ENCODE measurements at regions not wholly inside any gene's neighbourhood (a gene's known extent, or its start where the extent isn't known, plus 50 kb on each side); places are given as distances from the start of the nearest gene placed in this dataset.
"Not testable (repeated sequence)": the region's sequence is repeated elsewhere in the genome, so short reads cannot be mapped to it uniquely, and the experiment has no call there.

- Mint-ChIP-seq H3K4me1 (ENCODE audit: low read depth) (no peaks in the 10 kb centered on the region), H3K27me3 (ENCODE audit: low read depth) (no peaks in the 10 kb centered on the region), H3K9me3 (peaks cover 5% of the 10 kb centered on the region), H3K27ac (no peak overlapping the region), H3K4me3 (no peak overlapping the region), H3K36me3 (ENCODE audit: low read depth) (no peaks in the 10 kb centered on the region)
These were observed 80.7 kb downstream of the TFAP2B start for GRCh38 chr6:50899306-50899870.

GRCh38 chr6:50902260-50902659 lies 83.6 kb downstream of the TFAP2B start:
- Mint-ChIP-seq H3K9me3 (no peaks in the 10 kb centered on the region), H3K36me3 (ENCODE audit: low read depth) (no peaks in the 10 kb centered on the region), H3K4me3 (no peak overlapping the region)

GRCh38 chr6:50905297-50905696 lies 86.6 kb downstream of the TFAP2B start:
- no peaks in the 10 kb centered on the region for H3K36me3 Mint-ChIP-seq (ENCODE audit: low read depth)
- no peaks in the 10 kb centered on the region for H3K9me3 Mint-ChIP-seq
- no peaks in the 10 kb centered on the region for H3K4me1 Mint-ChIP-seq (ENCODE audit: low read depth)
- no peak overlapping the region for H3K27ac Mint-ChIP-seq
- H3K27me3 Mint-ChIP-seq (ENCODE audit: low read depth), result no peaks in the 10 kb centered on the region
- H3K4me3 Mint-ChIP-seq, result no peak overlapping the region

More at GRCh38 chr6:50902260-50902659, 83.6 kb downstream of the TFAP2B start:
- Mint-ChIP-seq H3K27me3 (ENCODE audit: low read depth) (no peaks in the 10 kb centered on the region), H3K4me1 (ENCODE audit: low read depth) (no peaks in the 10 kb centered on the region), H3K27ac (no peak overlapping the region)

DNA sequence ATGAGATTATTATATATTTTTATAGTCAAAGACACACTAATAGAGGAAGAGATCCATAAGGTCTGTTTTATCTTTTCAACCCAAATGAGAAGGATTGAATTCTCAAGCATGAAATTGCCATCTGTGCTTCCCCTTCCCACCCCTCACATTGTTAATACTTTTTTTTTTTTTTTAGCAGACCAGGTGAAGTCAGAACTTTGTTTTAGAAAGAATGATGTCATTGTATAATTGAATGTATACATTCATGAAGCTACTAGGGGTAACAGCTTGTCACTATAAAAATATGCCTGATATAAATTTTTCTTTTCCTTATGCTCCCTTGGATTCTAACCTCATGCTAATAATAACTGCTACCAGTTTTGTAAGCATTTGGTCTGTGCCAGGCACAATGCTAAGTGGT lies 88.9 kb downstream of the TFAP2B start:
- Mint-ChIP-seq H3K4me1 (ENCODE audit: low read depth) (no peaks in the 10 kb centered on the region), H3K27me3 (ENCODE audit: low read depth) (no peaks in the 10 kb centered on the region), H3K4me3 (no peak overlapping the region), H3K27ac (no peak overlapping the region), H3K36me3 (ENCODE audit: low read depth) (no peaks in the 10 kb centered on the region), H3K9me3 (no peaks in the 10 kb centered on the region)

DNA sequence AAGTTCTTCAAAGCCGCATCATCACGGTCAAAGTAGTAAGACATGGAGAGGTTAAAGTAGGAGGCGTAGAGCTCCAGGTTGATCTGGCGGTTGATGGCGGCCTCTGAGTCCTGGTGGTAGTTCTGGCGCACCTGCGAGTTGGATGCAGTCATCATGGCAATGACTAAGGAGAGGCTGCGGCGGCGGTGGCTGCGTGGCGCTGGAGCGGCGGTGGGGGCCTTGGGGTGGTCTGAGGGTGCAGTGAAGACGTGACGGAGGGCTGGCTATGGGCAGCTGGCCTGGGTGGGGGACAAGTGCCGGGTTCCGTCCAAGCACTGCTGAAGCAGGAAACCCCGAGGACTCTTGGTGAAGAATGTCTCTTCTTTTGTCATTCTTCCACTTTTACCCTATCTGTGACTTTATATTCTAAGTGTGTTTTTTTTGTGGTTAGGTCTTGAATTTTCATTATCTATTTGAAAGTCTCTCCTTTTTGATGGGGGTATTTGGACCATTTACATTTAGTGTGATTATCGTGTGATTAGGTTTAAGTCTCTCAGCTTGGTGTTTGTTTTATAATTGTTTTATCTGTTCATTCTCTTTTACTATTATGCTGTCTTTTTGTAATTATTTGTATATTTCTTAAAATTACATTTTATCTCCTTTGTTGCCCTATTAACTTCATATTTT lies 94.6 kb downstream of the TFAP2B start:
- Mint-ChIP-seq H3K9me3 (peaks cover 5% of the 10 kb centered on the region), H3K4me1 (ENCODE audit: low read depth) (no peaks in the 10 kb centered on the region), H3K27me3 (ENCODE audit: low read depth) (no peaks in the 10 kb centered on the region), H3K36me3 (ENCODE audit: low read depth) (no peaks in the 10 kb centered on the region), H3K4me3 (no peak overlapping the region), H3K27ac (no peak overlapping the region)

GRCh38 chr6:50921378-50921777 lies 102.7 kb downstream of the TFAP2B start:
- H3K27me3 Mint-ChIP-seq (ENCODE audit: low read depth); H3K27ac Mint-ChIP-seq; H3K9me3 Mint-ChIP-seq; H3K4me1 Mint-ChIP-seq (ENCODE audit: low read depth); H3K4me3 Mint-ChIP-seq; H3K36me3 Mint-ChIP-seq (ENCODE audit: low read depth): not testable (repeated sequence)

DNA sequence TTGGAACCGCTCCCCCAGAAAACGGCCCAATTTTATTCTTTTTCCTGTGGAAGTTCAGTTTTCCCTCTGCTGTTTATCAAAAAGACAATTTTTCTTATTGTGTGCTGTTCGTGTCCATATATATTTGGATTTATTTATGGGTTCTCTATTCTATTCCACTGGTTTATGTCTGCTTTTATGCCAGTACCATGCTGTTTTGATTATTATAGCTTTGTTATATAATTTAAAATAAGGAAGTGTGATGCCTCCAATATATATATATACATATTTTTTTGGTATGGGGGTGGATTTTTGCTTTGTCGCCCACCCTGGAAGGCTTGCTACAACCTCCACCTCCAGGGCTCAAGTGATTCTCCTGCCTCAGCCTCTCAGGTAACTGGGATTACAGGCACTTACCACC lies 103.3 kb downstream of the TFAP2B start:
- H3K27ac Mint-ChIP-seq, result no peak overlapping the region
- peaks cover 9% of the 10 kb centered on the region for H3K9me3 Mint-ChIP-seq
- no peaks in the 10 kb centered on the region for H3K4me1 Mint-ChIP-seq (ENCODE audit: low read depth)
- H3K27me3 Mint-ChIP-seq (ENCODE audit: low read depth), result no peaks in the 10 kb centered on the region
- H3K4me3 Mint-ChIP-seq, result no peak overlapping the region
- H3K36me3 Mint-ChIP-seq (ENCODE audit: low read depth), result no peaks in the 10 kb centered on the region

DNA sequence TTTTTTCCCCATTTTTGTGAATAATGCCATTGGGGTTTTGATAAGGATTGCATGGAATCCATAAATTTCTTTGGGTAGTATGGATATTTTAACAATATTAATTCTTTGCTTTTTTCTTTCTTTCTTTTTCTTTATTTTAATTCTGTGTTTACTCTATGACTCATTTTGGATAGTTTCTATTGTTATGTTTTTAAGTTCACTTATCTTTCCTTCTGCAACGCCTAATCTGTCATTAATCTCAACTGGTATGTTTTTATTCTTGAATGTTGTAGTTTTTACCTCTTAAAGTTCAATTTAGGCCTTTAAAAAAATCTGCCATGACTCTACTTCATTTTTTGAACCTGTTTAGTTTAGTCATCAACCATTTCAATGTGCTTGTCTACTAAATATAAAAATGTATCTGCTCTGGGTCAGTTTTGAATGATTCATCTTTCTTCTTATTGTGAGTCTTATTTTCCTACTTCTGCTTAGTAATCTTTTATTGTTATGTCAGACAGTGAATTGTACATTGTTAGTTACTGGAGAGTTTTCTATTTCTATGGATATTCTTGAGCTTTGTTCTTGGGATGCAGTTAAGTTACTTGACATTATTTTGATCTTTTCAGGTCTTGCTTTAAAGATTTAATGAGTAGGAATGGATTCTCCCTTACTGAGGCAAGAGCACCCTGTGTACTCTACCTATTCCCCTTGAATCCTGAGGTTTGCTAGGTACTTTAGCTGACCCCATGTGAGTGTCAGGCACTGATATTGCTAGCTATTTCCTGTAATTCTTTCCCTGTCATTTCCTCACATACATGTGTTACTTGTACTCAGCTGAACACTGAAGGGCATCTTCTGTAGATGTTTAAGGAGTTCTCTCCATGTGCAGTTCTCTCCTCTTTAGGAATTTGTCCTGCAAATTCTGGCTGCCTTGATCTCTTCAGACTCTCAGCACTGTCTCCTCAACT lies 104.2 kb downstream of the TFAP2B start:
- no peaks in the 10 kb centered on the region for H3K36me3 Mint-ChIP-seq (ENCODE audit: low read depth)
- no peaks in the 10 kb centered on the region for H3K27me3 Mint-ChIP-seq (ENCODE audit: low read depth)
- H3K27ac Mint-ChIP-seq, result no peak overlapping the region
- H3K4me1 Mint-ChIP-seq (ENCODE audit: low read depth), result no peaks in the 10 kb centered on the region
- H3K4me3 Mint-ChIP-seq, result no peak overlapping the region
- peaks cover 9% of the 10 kb centered on the region for H3K9me3 Mint-ChIP-seq

- Mint-ChIP-seq H3K4me1 (ENCODE audit: low read depth) (no peaks in the 10 kb centered on the region), H3K9me3 (peaks cover 9% of the 10 kb centered on the region), H3K4me3 (no peak overlapping the region), H3K36me3 (ENCODE audit: low read depth) (no peaks in the 10 kb centered on the region), H3K27me3 (ENCODE audit: low read depth) (no peaks in the 10 kb centered on the region), H3K27ac (no peak overlapping the region)
These were observed 106.1 kb downstream of the TFAP2B start for GRCh38 chr6:50924758-50925157.

DNA sequence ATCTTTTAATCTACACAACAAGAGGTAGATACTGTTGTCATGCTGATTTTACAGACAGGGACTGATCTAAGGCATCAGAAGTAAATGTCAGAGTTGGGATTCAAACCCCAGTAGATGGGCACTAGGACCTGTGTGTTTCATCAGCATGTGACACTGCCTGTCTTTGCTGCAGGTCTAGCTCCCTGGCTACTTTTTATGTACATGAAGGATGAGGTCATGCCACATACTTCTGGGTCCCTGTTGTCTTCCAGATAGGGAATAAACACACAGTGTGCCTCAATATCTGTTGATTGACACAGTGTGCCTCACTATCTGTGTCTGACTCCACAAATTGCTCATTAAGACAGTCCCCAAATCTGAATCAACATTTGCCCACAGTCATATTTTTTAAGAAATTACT lies 106.9 kb downstream of the TFAP2B start:
- Mint-ChIP-seq H3K4me1 (ENCODE audit: low read depth) (no peaks in the 10 kb centered on the region), H3K27me3 (ENCODE audit: low read depth) (no peaks in the 10 kb centered on the region), H3K9me3 (peaks cover 9% of the 10 kb centered on the region), H3K4me3 (no peak overlapping the region), H3K36me3 (ENCODE audit: low read depth) (no peaks in the 10 kb centered on the region), H3K27ac (no peak overlapping the region)

- H3K36me3 Mint-ChIP-seq (ENCODE audit: low read depth), result no peaks in the 10 kb centered on the region
- H3K4me3 Mint-ChIP-seq, result no peak overlapping the region
- H3K4me1 Mint-ChIP-seq (ENCODE audit: low read depth), result no peaks in the 10 kb centered on the region
- no peak overlapping the region for H3K27ac Mint-ChIP-seq
- H3K9me3 Mint-ChIP-seq, result peaks cover 9% of the 10 kb centered on the region
- H3K27me3 Mint-ChIP-seq (ENCODE audit: low read depth), result no peaks in the 10 kb centered on the region
These were observed 107.3 kb downstream of the TFAP2B start for GRCh38 chr6:50925981-50926380.

DNA sequence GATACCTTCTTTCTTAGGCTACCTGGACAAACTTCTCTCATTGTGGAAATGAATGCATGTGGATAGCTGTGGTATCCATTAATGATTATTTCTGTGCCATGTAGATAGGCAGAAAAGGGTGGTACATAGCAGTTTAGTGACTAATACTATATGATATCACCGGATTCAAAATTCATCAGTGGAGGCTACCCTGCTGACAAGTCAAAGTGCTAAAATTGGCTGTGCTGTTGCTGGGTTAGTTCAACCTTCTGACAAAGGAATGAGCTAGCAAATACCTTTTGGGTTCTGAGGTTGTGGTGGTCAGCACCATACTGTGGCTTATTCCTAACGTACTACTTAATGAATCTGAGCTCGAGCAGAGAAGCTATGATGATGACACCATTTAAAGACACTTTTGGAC lies 109.1 kb downstream of the TFAP2B start:
- Mint-ChIP-seq H3K27me3 (ENCODE audit: low read depth) (no peaks in the 10 kb centered on the region), H3K4me1 (ENCODE audit: low read depth) (no peaks in the 10 kb centered on the region), H3K4me3 (no peak overlapping the region), H3K27ac (no peak overlapping the region), H3K9me3 (peaks cover 4% of the 10 kb centered on the region), H3K36me3 (ENCODE audit: low read depth) (no peaks in the 10 kb centered on the region)

GRCh38 chr6:50929323-50929722 lies 110.7 kb downstream of the TFAP2B start:
- Mint-ChIP-seq H3K36me3 (ENCODE audit: low read depth) (no peaks in the 10 kb centered on the region), H3K27ac (no peak overlapping the region), H3K4me3 (no peak overlapping the region), H3K4me1 (ENCODE audit: low read depth) (no peaks in the 10 kb centered on the region), H3K27me3 (ENCODE audit: low read depth) (no peaks in the 10 kb centered on the region), H3K9me3 (no peaks in the 10 kb centered on the region)

DNA sequence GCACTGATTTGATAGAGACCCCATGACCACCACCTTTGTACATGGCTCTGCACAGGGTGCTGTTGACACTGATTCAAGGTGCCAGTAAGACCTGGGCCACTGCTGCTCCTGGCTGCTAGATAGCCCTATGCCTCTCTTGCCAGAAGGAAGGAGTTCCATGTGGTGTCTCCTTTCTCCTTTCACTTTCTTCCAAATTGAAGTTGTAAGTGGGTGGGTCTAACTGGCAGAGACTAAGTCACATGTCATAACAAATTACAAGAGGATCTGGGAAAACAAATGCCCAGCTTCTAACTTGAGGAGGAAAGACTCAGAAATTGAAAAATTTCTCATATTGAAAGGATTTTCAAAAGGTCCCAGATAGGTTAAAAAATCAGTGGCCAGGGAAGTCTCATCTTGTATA lies 116.8 kb downstream of the TFAP2B start:
- Mint-ChIP-seq H3K36me3 (ENCODE audit: low read depth) (no peaks in the 10 kb centered on the region), H3K27me3 (ENCODE audit: low read depth) (no peaks in the 10 kb centered on the region), H3K4me3 (no peak overlapping the region)

DNA sequence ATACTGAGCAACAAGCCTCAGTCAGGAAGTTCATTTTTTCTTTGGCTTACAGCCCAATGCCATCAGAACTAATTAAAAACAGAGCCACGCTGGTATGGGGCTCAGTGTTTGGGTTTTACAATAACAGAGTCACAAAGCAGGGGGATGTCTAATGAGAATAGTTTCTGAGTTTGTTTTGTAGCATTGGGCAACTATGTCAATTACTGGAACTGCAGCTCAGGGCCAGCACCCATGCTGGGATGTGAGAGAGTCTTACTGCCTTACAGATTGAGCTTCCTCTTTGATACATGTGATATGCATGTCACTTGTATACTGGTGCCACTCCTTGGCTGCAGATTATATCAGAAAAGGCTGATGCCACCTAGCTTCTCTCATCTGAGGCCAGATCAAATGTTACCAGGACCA lies 117.6 kb downstream of the TFAP2B start:
- H3K27me3 Mint-ChIP-seq (ENCODE audit: low read depth), result no peaks in the 10 kb centered on the region
- H3K4me3 Mint-ChIP-seq, result no peak overlapping the region
- H3K36me3 Mint-ChIP-seq (ENCODE audit: low read depth), result no peaks in the 10 kb centered on the region
- H3K9me3 Mint-ChIP-seq, result no peaks in the 10 kb centered on the region
- H3K4me1 Mint-ChIP-seq (ENCODE audit: low read depth), result no peaks in the 10 kb centered on the region
- H3K27ac Mint-ChIP-seq, result no peak overlapping the region

More for the DNA sequence above, 116.8 kb downstream of the TFAP2B start:
- Mint-ChIP-seq H3K9me3 (no peaks in the 10 kb centered on the region), H3K27ac (no peak overlapping the region), H3K4me1 (ENCODE audit: low read depth) (no peaks in the 10 kb centered on the region)
